ENCODE measurements at regions not wholly inside any gene's neighbourhood (a gene's known extent, or its start where the extent isn't known, plus 50 kb on each side); places are given as distances from the start of the nearest gene placed in this dataset.

DNA sequence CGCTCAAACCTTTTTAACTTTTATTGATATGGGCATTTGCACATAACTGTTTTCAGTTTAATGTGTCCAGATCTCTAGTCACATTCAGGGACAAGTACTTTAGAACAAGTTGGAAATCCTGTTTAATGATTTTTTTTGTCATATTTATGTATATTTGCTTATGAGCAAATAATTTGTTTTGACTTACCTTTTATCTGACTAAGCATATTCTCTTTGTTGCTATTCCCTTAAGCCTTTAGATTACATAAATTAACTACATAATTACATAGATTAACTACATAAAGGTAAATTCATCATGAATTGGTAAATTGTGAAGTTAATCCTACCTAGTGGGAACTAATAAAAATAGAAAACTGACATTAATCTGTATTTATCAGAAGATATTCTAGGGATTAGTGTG, 523.5 kb upstream of the MAN1A1 start:
- TF ChIP-seq, protein P1, sequence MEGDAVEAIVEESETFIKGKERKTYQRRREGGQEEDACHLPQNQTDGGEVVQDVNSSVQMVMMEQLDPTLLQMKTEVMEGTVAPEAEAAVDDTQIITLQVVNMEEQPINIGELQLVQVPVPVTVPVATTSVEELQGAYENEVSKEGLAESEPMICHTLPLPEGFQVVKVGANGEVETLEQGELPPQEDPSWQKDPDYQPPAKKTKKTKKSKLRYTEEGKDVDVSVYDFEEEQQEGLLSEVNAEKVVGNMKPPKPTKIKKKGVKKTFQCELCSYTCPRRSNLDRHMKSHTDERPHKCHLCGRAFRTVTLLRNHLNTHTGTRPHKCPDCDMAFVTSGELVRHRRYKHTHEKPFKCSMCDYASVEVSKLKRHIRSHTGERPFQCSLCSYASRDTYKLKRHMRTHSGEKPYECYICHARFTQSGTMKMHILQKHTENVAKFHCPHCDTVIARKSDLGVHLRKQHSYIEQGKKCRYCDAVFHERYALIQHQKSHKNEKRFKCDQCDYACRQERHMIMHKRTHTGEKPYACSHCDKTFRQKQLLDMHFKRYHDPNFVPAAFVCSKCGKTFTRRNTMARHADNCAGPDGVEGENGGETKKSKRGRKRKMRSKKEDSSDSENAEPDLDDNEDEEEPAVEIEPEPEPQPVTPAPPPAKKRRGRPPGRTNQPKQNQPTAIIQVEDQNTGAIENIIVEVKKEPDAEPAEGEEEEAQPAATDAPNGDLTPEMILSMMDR (IDR thresholded peaks at IDR 0.05; ENCODE audit: unreplicated experiment), result no peak
- Mint-ChIP-seq H3K4me1 (ENCODE audit: insufficient read depth, unreplicated experiment) (no peaks in the 10 kb centered on the region), H3K27me3 (ENCODE audit: insufficient read depth, unreplicated experiment) (no peaks in the 10 kb centered on the region), H3K4me3 (ENCODE audit: unreplicated experiment) (no peak overlapping the region), H3K36me3 (ENCODE audit: insufficient read depth, unreplicated experiment) (no peaks in the 10 kb centered on the region), H3K27ac (ENCODE audit: low read depth, unreplicated experiment) (no peak overlapping the region), H3K9me3 (ENCODE audit: unreplicated experiment) (no peaks in the 10 kb centered on the region)
- intact Hi-C loops (cut with micrococcal nuclease), result no loop called here
- POLR2A ChIA-PET, result no interaction called here
- no TSS peak for BruUV-seq (replicated peaks)
- DNase-seq (ENCODE audit: unreplicated experiment), result no peak
- CTCF ChIA-PET, result no interaction called here

DNA sequence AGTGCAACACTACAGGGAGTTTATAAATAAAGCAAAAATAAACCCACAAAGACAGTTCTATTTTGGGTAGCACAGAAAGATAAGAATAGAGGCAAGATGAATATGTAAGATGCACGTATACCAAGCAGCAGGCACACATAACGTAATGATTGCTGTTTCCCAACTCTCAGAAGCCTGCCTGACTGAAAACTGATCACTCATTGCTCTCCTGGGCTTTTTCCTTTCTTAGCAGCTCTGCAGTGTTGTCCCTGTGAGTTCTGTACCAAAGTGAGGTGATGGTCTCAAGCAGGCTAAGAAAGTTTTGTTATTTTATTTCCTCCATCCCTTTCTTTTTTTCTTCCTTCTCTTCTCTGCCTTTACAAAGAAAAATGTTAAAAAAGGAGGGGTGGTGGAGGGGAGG, 522.0 kb upstream of the MAN1A1 start:
- POLR2A ChIA-PET, result interaction anchor here (0.7 kb wide), 1 partner anchor 20 kb away, joined by 4 read pairs; no protein-coding TSS in a partner anchor
- no peak for DNase-seq (ENCODE audit: unreplicated experiment)
- Mint-ChIP-seq H3K27ac (ENCODE audit: low read depth, unreplicated experiment) (no peak overlapping the region), H3K9me3 (ENCODE audit: unreplicated experiment) (no peaks in the 10 kb centered on the region), H3K4me3 (ENCODE audit: unreplicated experiment) (no peak overlapping the region), H3K36me3 (ENCODE audit: insufficient read depth, unreplicated experiment) (no peaks in the 10 kb centered on the region), H3K27me3 (ENCODE audit: insufficient read depth, unreplicated experiment) (no peaks in the 10 kb centered on the region), H3K4me1 (ENCODE audit: insufficient read depth, unreplicated experiment) (no peaks in the 10 kb centered on the region)
- CTCF ChIA-PET, result interaction anchor here (0.6 kb wide), 1 partner anchor 866 kb away, joined by 3 read pairs; no protein-coding TSS in a partner anchor
- TF ChIP-seq, protein P1 (IDR thresholded peaks at IDR 0.05; ENCODE audit: unreplicated experiment), result no peak
- intact Hi-C loops (cut with micrococcal nuclease), result no loop called here
- BruUV-seq (replicated peaks), result no TSS peak

DNA sequence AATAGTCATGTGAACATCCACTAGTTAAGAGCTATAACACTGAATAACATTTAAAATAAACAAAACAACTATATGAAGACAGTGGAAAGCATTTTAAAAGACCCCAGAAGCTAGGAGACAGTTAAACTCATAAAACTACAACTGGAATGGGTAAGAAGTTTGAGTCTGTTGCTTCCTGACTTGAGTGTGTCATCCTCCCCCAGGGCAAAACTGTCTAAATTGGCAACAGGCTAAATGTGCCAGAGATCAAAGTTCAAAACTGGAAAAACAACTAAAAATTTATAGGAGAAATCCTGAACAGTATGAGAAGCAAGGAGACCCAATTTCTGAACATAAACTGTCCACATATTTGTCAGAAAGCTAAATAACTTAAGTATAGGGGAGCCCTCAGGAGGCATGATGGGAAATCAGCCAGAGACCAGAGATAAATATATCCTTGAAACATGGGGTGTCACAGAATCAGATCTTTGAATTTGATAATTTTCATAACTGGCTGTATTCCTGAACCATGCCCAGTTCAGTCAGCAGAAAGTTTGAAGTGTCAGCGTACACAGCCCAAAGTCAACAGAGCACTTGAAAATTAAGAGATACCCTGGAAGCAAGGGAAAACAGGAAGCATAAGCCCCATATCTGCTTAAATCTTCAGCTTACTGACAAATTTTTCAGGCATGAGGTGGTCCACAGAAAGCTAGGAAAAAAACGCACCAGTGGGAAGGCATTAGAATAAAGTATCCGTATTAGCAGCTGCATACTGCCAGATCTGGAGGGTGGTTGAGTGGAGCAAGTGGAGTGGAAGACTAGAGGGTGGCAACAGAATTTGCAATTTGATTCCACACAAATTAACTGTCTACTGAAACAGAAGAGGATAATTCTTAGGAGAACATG, 516.1 kb upstream of the MAN1A1 start:
- no TSS peak for BruUV-seq (replicated peaks)
- peak; percentile 44 for DNase-seq (ENCODE audit: unreplicated experiment)
- H3K27me3 Mint-ChIP-seq (ENCODE audit: insufficient read depth, unreplicated experiment), result no peaks in the 10 kb centered on the region

DNA sequence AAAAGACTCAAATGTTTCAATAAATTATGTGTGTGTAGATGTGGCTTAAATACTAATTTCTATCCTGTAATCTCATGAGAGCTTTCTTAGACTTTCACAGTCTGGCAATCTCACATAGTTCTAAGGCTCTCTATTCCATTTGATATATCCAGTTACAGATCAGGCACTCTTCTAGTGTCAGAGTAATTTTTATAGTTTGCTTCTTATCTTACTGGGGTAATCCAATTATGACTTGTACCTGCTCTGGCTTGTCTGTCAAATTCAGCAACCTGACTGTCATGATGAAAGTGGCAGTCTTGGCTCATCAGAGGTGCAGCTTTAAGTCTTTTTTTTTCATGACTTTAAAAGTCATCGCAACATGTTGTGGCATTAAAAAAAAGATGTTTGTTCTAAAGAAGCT, 513.2 kb upstream of the MAN1A1 start:
- BruUV-seq (replicated peaks), result no TSS peak
- H3K27me3 Mint-ChIP-seq (ENCODE audit: insufficient read depth, unreplicated experiment), result no peaks in the 10 kb centered on the region
- no peaks in the 10 kb centered on the region for H3K36me3 Mint-ChIP-seq (ENCODE audit: insufficient read depth, unreplicated experiment)
- TF ChIP-seq, protein P1 (IDR thresholded peaks at IDR 0.05; ENCODE audit: unreplicated experiment), result no peak
- ChIA-PET POLR2A (interaction anchor here (1.3 kb wide), 1 partner anchor 13 kb away, joined by 3 read pairs; no protein-coding TSS in a partner anchor), CTCF (no interaction called here)
- H3K27ac Mint-ChIP-seq (ENCODE audit: low read depth, unreplicated experiment), result no peak overlapping the region
- peaks cover 15% of the 10 kb centered on the region for H3K4me1 Mint-ChIP-seq (ENCODE audit: insufficient read depth, unreplicated experiment)
- no peak for DNase-seq (ENCODE audit: unreplicated experiment)
- no peaks in the 10 kb centered on the region for H3K9me3 Mint-ChIP-seq (ENCODE audit: unreplicated experiment)
- H3K4me3 Mint-ChIP-seq (ENCODE audit: unreplicated experiment), result no peak overlapping the region
- intact Hi-C loops (cut with micrococcal nuclease), result no loop called here

More for the DNA sequence above, 516.1 kb upstream of the MAN1A1 start:
- H3K4me3 Mint-ChIP-seq (ENCODE audit: unreplicated experiment), result no peak overlapping the region
- POLR2A ChIA-PET, result no interaction called here
- H3K9me3 Mint-ChIP-seq (ENCODE audit: unreplicated experiment), result no peaks in the 10 kb centered on the region
- TF ChIP-seq, protein P1 (IDR thresholded peaks at IDR 0.05; ENCODE audit: unreplicated experiment), result no peak
- H3K36me3 Mint-ChIP-seq (ENCODE audit: insufficient read depth, unreplicated experiment), result no peaks in the 10 kb centered on the region
- H3K4me1 Mint-ChIP-seq (ENCODE audit: insufficient read depth, unreplicated experiment), result peaks cover 8% of the 10 kb centered on the region
- CTCF ChIA-PET, result interaction anchor here (0.7 to 2.0 kb wide), 3 partner anchors 24 to 112 kb away, joined by 3 to 4 read pairs (median 4); no protein-coding TSS in a partner anchor
- no peak overlapping the region for H3K27ac Mint-ChIP-seq (ENCODE audit: low read depth, unreplicated experiment)
- intact Hi-C loops (cut with micrococcal nuclease), result no loop called here
